HL-60 (cell line): ENCODE measurements at regions not wholly inside any gene's neighbourhood (a gene's known extent, or its start where the extent isn't known, plus 50 kb on each side); places are given as distances from the start of the nearest gene placed in this dataset.

ENCODE experiments used
- POLR2AphosphoS5 ChIP-seq: IDR thresholded peaks from 2 replicates; pipeline ENCODE4 v1.6.1; 2012; ENCODE audit warnings: low read depth
- TF ChIP-seq, protein P1 (sequence below): IDR thresholded peaks from one replicate; pipeline ENCODE4 v1.5.1; 2011; ENCODE audit warnings: low read length, control low read depth, inconsistent platforms; ENCODE audit not compliant: insufficient read depth

DNA sequence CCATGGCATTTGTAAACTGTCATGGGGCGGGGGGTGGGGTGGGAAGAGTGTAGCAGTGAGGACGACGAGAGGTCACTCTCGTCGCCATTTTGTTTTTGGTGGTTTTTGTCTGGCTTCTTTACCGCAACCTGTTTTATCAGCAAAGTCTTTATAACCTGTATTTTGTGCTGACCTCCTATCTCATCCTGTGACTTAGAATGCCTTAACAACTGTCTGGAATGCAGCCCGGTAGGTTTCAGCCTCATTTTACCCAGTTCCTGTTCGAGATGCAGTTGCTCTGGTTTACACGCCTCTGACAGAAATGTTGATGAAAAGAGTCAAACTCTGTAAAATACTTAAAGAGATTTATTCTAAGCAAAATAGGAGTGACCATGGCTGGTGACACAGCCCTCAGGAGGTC lies 852.0 kb downstream of the DACH1 start:
- TF ChIP-seq, protein P1, sequence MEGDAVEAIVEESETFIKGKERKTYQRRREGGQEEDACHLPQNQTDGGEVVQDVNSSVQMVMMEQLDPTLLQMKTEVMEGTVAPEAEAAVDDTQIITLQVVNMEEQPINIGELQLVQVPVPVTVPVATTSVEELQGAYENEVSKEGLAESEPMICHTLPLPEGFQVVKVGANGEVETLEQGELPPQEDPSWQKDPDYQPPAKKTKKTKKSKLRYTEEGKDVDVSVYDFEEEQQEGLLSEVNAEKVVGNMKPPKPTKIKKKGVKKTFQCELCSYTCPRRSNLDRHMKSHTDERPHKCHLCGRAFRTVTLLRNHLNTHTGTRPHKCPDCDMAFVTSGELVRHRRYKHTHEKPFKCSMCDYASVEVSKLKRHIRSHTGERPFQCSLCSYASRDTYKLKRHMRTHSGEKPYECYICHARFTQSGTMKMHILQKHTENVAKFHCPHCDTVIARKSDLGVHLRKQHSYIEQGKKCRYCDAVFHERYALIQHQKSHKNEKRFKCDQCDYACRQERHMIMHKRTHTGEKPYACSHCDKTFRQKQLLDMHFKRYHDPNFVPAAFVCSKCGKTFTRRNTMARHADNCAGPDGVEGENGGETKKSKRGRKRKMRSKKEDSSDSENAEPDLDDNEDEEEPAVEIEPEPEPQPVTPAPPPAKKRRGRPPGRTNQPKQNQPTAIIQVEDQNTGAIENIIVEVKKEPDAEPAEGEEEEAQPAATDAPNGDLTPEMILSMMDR: no peak
- no peak for TF ChIP-seq POLR2AphosphoS5
